GM19025 (cell line): ENCODE measurements at regions not wholly inside any gene's neighbourhood (a gene's known extent, or its start where the extent isn't known, plus 50 kb on each side); places are given as distances from the start of the nearest gene placed in this dataset.

Source experiments
- ATAC-seq: cut with Tn5 transposase; IDR thresholded peaks from one replicate; pipeline ENCODE4 v1.9.1; 2021; ENCODE audit warnings: mild to moderate bottlenecking, low read depth, moderate library complexity; ENCODE audit not compliant: unreplicated experiment

DNA sequence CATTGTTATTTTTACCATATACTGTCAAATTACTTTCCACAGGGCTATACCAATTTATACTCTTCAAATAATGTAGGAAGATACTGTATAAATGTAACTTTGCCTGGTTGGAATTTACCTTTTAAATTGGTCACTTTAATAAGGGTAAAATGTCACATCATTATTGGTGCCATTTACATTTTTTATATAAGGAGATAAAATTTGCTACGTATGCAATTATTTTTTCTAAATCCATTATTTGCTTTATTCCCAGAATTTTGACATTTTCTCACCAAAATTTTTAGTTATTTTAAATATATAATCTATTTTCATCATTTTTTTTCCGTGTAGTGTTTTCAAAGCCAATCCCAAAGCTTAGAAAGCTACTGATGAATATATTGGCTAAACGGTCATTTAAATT lies 664.7 kb downstream of the KCNJ2 start:
- no peak for ATAC-seq

DNA sequence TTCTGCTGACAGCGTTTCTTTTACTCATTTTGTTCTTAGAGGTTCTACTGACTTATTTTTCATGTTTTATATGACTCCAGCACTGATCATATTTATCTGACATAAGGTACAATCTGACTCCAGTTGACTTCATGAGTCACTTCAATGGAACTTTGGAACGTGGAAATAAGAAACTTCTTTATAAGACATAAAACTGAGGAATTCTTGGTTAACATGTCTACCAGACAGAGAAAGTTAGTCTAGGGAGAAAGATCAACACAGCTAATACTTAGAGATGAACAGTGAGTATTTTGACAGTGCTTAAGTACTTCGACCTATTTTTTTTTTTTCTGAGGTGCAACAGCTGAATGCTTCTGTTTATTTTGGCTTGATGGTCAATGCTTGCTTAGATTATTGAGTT lies 679.5 kb downstream of the KCNJ2 start:
- ATAC-seq: no peak

DNA sequence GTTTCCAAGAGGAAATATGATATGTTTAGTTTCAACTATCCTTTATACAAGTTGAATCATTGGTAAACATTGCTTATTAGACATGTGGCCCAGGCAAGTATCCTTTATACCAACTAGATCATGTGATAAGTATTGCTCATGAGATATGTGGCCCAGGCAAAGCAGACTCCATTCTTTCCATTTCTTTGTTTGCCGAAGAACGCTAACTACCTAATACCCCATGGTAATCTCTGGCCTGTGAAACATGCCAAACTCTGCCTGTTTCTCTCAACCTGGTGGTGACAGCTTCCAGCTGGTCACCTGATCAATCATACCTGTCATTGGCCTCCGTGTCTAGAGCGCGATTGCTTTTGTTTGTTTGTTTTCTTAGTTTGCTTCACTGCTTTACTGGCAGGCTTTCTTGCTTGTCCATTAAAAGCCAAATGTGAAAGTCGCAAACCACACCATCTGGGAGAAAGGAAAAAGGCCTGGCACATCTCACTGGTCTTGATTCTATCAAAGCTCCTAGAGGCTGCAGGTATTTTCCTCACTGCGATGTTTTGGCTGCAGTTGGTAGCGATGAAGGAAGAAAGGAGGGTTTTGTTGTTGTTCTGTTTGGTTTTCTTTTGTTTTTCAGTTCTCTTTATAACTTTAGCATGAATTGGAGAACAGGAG lies 686.2 kb downstream of the KCNJ2 start:
- ATAC-seq: no peak

DNA sequence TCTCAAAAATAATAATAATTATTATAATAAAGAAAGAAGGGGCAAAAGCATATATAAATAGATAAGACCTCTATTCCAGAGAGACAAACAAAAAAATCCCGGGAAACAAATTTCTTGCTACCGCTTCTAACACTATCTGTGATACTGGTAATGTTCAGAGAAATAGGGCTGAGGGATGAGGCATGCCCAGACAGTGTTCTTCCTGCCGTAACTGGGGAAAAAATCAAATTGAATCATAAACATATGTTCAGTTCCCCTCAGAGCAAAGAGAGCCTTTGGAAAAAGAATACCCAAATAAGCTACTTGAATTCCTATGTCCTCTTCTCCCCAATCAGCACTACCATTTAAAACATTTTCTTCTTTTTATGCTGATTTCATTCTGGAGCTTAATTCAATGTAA lies 688.0 kb downstream of the KCNJ2 start:
- no peak for ATAC-seq

DNA sequence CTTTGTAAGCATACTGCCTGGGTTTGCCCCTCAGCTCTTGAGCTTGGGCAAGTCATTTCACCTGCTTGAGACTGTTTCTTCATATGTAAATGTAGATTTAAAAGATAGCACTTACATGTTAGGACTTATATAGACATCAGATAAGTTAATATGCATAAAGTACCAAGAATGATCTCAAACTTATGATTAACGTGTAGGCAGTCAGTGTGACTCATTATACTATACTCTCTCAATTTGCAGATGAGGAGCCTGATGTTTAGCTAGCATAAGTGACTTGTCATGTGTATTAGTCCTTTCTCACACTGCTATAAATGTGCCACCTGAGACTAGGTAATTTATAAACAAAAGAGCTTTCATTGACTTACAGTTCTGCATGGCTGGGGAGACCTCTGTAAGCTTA lies 690.5 kb downstream of the KCNJ2 start:
- ATAC-seq: no peak

DNA sequence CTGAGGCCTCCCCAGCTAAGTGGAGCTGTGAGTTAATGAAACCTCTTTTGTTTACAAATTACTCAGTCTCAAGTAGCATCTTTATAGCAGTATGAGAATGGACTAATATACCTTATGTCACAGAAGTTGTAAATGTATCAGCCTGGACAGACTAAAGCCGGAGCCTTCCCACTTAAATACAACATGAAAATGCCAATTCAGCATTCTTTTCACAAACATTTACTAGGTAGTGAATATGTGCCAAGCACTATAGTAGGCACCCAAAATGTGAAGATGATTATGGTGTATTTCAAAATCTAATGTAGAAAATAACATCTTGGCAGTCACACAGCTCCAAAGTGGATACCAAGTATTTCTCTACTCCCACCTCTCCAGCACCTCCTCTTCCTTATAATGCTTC lies 693.0 kb downstream of the KCNJ2 start:
- ATAC-seq: no peak

DNA sequence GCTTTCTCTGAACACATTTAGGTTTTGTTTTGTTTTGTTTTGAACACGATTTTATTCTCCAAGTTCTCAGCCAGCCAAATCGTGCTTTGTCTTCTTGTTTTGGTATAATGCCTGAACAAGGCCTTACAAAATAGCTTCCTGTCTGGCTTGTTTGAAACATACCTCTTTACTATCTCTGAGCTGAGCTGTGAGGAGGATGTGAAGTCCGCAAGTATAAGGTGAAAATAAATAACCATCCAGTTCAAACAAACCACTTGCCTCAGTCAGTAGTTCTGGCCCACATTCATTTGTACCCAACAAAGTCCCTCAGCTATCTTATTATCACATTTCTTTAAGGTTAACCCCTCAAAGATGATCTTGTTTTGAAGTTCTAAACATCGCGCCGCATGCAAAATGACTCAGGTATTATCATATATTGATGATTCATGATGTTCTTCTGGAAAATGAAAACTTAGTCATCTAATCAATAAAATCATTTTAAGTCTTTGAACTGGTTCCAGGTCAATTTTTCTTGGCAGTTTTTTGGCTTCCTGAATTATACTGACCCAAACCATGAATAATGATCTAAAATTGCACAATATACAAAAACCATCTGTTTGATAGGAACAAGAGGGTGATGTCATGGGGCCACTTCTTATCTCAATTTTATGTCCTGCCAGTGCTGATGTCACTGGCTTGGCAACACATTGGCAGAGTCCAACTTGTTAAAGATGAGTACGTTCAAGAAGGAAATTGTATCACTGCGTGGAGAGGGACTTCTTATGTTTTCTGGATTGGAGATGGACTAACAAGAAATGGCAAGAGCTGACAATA lies 694.3 kb downstream of the KCNJ2 start:
- ATAC-seq: no peak

DNA sequence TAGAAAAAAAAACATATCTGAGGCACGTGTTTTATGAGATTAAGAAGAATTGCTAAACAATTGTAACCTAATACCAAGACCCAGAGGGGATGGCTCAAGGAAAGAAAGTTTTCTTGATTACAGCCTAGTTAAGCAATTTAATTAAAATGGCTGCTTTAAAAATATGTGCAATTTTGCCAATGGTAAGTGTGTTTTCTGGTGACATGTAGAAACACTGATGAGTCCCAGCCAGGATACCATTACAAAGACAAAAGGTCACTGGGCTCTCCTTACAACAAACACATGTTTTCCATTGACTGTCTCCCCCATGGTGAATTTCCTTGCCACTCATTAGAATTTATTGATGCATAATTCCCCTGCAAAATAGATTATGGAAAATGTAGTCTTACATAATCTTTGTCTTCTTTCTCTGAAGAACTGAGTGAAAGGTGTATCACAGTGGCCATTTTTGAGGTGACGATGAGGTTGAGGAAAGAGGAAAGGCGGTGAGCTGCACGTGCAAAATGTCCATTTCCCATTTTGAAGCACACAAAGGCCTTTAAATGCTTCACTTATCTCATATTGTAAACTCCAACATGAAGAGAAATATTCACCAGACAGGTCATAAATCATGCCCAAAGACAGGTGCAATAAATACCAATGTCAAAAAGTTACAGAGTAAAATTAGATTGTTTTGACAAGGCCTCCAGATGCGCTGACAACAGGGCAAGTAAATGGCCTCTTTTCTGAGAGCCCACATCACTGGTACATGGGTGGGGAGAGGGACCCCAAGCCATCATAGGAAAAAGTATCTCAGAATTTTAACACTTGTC lies 696.9 kb downstream of the KCNJ2 start:
- no peak for ATAC-seq

DNA sequence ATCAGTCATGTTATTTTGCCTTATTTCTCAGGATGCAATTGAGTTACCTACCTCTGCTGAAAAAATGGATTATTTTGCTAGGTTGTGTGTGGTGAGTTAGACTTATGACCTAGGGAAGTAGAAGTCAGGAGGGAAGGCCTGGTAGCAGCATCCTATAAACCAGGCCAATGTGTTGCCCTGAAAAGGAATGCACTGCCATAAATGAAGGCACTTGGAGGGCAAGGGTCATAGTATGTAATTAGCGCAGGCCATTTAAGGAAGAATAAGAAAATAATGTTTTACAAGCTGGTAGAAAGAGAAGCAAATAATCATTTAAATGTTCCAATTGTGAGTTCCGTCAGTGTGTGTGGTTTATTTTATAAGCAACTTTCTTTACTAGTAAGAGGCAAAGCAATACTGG lies 698.8 kb downstream of the KCNJ2 start:
- ATAC-seq: no peak

DNA sequence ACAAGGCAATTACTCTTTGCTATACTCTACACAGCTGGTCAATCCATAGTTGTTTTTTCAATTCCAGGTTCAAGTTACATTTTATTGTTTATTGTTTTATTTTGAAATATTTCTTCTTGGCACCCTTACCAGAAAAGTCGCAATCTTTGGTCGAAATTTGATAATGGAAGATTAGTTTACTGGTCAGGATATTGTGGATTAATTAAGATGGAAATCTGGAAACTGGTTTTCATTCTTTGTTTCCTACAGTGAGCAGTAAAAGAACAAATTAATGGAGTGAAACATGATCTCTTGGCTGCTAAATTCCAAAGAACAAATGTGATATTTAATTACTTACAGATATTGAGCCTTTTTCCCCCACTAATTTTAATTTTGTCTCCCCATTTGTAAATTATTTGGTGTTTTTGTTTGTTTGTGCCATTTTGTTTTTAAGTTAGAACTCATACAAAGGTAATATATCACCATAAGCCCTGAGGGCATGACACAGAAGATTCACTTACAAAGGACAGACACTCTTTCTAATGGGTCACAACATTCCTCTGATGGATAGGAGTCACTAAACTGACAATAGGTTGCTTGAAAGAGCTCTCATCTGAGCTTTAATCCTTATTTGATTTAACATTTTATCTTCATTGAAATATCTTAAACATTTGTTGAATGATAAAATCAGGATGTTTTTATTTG lies 700.2 kb downstream of the KCNJ2 start:
- no peak for ATAC-seq

DNA sequence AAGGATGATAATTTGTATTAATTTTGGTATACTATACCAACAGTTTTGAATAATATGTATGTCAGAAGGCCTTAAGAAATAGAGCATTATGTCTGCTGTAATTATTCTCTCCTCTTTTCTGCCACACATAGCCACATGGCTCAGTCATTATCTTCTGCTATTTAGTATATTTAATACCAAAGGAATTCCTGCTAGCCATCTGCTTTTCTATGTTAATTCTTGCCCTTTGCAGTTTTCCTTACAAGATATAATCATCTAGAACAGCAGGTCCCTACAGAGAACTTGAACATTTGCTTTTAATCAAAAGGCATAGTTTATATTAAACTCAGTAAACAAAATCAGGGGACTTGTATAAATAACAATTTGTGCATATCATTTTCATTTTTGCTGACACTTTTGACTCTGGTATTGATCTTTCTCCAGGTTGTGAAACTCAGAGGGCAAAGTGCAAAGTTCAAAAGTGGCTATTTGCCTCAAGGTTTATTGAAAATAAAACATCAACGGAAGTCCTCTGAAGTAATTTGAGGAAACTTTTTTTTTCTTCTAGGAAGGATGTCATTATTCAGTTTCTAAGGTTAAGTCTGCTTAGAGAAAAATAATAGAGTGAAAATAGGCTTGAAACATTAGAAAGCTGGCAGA lies 702.0 kb downstream of the KCNJ2 start:
- no peak for ATAC-seq

DNA sequence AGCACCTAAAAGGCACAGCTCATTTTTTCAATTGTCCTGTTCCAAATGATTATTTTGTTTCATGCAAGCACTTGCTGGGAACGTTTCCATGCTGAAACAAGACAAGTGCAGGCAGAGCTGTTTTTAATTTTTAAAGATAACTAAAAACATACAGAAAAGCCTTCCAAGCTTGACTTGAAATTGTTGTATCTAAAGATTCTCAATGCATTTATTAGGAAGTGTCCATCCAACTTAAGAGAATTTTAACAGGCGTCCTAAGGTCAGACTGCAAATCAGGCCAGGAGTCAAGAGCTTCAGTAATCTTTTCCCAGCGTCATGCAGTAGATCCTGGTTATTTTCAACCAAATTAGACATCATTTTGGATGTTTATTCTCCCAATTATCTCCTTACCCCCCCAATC lies 702.8 kb downstream of the KCNJ2 start:
- ATAC-seq: no peak

DNA sequence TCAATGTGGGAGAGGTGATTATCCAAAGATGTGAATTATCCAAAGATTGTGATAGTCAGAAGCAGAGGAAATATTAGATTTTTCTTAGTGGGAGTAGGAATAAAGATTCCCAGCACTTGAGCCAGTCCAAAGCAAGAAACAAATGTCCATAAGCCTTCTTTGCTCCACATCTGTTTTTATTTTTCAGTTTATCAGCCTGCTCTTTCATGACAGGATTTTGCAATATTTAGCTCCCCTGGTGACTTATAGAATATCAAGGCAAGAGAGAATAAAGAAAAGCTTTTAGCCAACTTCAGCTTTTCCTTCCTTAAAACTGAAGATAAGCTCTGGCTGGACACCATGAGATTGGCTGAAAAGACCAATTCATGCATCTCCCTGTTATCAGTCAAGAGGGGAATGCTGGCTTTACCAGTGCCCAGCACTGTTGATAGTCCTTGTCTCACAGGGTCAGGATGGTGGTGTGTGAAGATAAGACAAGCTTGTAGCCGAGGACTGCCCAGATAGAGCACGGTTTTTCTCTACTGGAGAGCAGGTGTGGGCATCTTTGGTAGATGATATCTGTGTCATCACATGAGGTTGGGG lies 706.5 kb downstream of the KCNJ2 start:
- no peak for ATAC-seq

DNA sequence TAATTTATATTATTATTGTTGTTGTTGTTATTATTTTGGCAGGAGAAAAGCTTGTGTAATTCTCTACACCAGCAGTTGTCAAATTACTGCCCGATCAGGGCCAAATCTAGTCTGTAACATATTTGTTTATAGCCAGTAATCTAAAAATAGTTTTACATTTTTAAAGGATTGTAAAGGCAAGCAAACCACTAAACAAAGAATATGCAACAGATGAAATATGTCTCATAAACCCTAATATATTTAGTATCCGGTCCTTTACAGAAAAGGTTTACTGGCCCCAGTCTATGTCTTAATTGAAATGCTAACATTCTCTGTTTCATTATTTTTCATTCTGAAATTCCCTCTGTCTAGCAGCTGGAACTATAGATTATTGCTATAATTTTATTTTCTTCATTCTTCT lies 709.5 kb downstream of the KCNJ2 start:
- ATAC-seq: no peak

DNA sequence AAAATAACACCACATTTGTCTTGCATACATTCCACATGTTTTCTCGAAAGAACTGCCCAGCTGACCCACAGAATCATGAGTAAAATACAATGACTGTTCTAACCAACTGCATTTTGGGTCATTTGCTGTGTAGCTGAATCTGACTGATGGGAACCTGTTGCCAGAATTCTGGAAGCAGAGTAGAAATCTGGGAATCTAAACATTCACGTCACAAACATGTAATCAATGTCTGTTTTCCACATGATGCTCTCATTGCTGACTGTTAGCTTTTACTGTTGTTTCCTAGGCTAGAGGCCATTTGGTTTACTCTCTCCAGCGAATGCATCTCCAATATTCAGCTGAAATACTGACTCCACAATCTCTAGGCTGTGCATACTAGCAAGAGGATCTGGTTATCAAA lies 710.1 kb downstream of the KCNJ2 start:
- ATAC-seq: no peak

DNA sequence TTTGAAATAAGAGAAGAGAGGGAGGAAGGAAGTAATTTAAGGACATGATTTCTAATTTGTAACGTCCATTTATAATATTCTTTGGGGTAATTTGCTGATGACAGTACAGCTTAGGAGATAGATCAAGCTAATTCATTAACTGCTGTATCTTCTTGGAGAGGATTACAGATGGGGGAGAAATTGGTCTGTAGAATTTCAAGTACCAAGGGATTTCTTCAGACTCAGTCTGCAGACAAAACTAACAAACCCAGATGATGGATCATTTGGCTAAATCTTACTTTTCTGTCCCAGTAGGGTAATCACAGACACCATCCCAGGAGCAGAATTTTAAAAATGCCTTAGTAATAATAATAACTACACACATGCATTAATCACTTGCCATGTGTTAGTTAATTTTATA lies 711.8 kb downstream of the KCNJ2 start:
- no peak for ATAC-seq

DNA sequence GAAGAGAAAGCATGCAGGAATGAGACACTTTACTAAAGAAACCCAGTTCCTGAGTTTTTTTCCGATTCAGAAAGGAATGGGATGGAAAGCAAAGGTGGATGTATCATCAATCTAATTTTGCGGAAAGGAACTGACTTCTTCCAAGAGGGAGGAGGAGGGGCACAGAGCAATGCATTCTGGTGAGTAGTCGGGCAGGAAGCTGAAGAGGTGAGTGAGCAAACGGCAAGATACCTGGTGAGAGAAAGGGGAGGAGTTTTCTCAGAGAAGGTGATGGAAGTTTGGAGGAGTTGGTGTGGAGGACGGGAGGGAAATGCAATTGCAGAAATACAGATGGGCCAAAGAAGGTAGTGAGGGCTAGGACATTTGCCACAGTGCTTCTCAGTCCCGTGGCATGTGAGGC lies 713.2 kb downstream of the KCNJ2 start:
- ATAC-seq: no peak

DNA sequence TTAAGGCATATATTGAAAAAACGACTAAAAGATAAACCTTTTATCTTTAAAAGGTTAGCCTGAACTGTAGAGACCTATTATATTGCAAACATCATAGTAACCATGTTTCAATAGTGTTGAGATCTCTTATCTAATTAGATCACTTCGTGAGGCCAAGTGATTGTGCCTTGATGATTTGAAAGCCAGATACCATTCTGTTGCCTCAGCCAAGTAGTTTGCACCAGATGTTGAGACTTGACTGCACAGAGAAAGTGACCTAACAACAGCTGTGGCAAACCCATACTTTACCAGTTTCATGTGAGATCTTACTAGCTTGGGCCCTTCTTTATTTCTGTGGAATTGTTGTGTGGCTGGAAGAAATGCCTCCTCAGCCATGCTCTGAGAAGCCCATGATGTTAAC lies 717.3 kb downstream of the KCNJ2 start:
- no peak for ATAC-seq

DNA sequence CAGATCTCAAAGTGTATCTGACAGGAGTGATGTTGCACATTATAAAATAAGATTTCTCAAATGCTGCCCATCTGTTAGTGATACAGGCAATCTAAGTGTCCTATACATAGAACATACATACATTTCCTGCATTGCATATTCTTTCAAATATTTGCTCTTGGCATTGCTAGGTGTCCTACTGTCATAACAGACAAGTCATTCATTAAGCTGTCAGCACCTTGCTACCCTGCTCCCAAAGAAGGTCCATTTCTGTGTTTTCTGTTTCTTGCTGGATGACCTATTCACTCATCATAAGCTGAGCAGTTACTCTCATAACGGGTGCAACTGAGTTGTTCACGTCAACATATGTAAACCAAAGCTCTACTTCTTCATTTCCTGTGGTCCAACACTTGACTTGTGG lies 719.0 kb downstream of the KCNJ2 start:
- no peak for ATAC-seq

DNA sequence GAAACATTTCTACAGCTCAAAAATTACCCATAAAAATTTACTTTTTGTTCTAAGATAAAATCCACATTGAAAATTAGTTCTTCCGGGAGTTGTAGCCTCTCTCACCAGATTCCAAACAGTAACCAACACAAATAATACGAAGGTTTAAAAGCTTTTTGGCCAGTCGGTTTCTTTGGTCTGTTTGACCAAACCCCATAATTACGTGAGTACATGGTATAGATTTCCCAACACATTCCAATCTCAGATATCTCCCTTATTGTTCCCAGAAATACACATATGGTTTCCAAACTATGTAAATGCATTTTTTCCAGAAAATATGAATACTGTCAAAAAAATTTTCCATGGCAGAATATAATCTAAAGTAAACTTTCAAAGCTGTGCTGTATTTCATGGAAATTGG lies 722.0 kb downstream of the KCNJ2 start:
- ATAC-seq: no peak
